Muscle of leg (tissue), 3 donors: ENCODE measurements at regions not wholly inside any gene's neighbourhood (a gene's known extent, or its start where the extent isn't known, plus 50 kb on each side); places are given as distances from the start of the nearest gene placed in this dataset.

Experiments
- DNase-seq: peaks from one replicate; pipeline ENCODE4 v3.0.0; 2013
- H3K27ac ChIP-seq: one replicate; pipeline ENCODE4 v1.5.1; 2013; ENCODE audit warnings: mild to moderate bottlenecking, low read length, control low read depth
- H3K27me3 ChIP-seq: one replicate; pipeline ENCODE4 v1.6.1; 2013; ENCODE audit warnings: low read length; ENCODE audit not compliant: control insufficient read depth, insufficient read depth
- H3K36me3 ChIP-seq: one replicate; pipeline ENCODE4 v1.6.1; 2013; ENCODE audit warnings: low read length; ENCODE audit not compliant: control insufficient read depth, insufficient read depth
- H3K4me1 ChIP-seq: one replicate; pipeline ENCODE4 v1.6.1; 2013; ENCODE audit warnings: low read length; ENCODE audit not compliant: control insufficient read depth, insufficient read depth
- H3K4me3 ChIP-seq: one replicate; pipeline ENCODE4 v1.5.1; 2013; ENCODE audit warnings: low read length, control low read depth
- H3K9me3 ChIP-seq: replicated peaks from 2 replicates; pipeline ENCODE4 v1.6.1; 2013; ENCODE audit warnings: low read depth, low read length; ENCODE audit not compliant: control insufficient read depth
- WGBS: methylation state at CpG from one replicate; pipeline ENCODE4 v1.1.5; 2013; ENCODE audit warnings: missing lambda C conversion rate; ENCODE audit not compliant: insufficient coverage; 5-methylcytosine and 5-hydroxymethylcytosine counted together

DNA sequence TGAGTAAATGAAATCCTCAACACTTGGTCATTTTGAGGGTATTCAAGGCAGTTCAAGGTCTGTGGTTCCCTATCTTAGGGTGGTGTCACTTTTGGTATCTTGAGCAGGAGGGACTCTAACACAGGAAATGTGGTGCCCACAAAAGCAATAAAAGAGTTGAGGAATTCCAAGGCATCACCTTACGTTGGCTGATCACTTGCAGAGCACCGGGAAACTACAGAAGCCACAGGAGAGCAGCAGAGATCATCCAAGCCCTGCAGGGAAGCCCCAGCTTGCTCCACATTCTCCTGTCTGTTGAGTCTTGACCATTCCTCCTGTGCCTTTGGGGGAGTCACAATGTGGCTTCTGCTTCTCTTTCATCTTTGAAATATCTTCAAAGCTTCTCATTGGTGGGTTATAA, 565.8 kb upstream of the ADARB2 start:
- no peak for DNase-seq
- Histone ChIP-seq H3K27me3 (no peaks in the 10 kb centered on the region), H3K9me3 (no peaks in the 10 kb centered on the region), H3K36me3 (no peaks in the 10 kb centered on the region), H3K27ac (no peak overlapping the region), H3K4me1 (no peaks in the 10 kb centered on the region), H3K4me3 (no peak overlapping the region)
- WGBS: 42% methylated on average over 2 of the region's 2 CpGs

- no peak for DNase-seq
- Histone ChIP-seq H3K27ac (no peak overlapping the region), H3K9me3 (no peaks in the 10 kb centered on the region), H3K27me3 (no peaks in the 10 kb centered on the region), H3K4me3 (no peak overlapping the region), H3K36me3 (no peaks in the 10 kb centered on the region), H3K4me1 (no peaks in the 10 kb centered on the region)
- 72% methylated on average over 6 of the region's 8 CpGs for WGBS
These were observed 563.9 kb upstream of the ADARB2 start for GRCh38 chr10:2301227-2301626.

GRCh38 chr10:2300231-2300630, 562.9 kb upstream of the ADARB2 start:
- Histone ChIP-seq H3K9me3 (no peaks in the 10 kb centered on the region), H3K36me3 (no peaks in the 10 kb centered on the region), H3K4me3 (no peak overlapping the region), H3K27ac (no peak overlapping the region), H3K27me3 (no peaks in the 10 kb centered on the region), H3K4me1 (no peaks in the 10 kb centered on the region)
- no CpG with 5 or more reads among the region's 3 CpGs for WGBS
- no peak for DNase-seq

- H3K27me3 ChIP-seq: no peaks in the 10 kb centered on the region
- DNase-seq: no peak
- H3K27ac ChIP-seq: no peak overlapping the region
- H3K36me3 ChIP-seq: no peaks in the 10 kb centered on the region
- H3K4me3 ChIP-seq: no peak overlapping the region
- no peaks in the 10 kb centered on the region for H3K9me3 ChIP-seq
- H3K4me1 ChIP-seq: no peaks in the 10 kb centered on the region
- WGBS: 86% methylated on average over 1 of the region's 6 CpGs
These were observed 559.0 kb upstream of the ADARB2 start for GRCh38 chr10:2296179-2296891.

- Histone ChIP-seq H3K27me3 (no peaks in the 10 kb centered on the region), H3K36me3 (no peaks in the 10 kb centered on the region), H3K27ac (no peak overlapping the region), H3K4me3 (no peak overlapping the region), H3K4me1 (no peaks in the 10 kb centered on the region), H3K9me3 (no peaks in the 10 kb centered on the region)
- 46% methylated on average over 8 of the region's 8 CpGs for whole genome bisulfite sequencing
- no peak for DNase-seq
These were observed 557.4 kb upstream of the ADARB2 start for GRCh38 chr10:2294739-2295138.

- H3K4me1 ChIP-seq: no peaks in the 10 kb centered on the region
- 67% methylated on average over 8 of the region's 12 CpGs for WGBS
- H3K9me3 ChIP-seq: no peaks in the 10 kb centered on the region
- no peaks in the 10 kb centered on the region for H3K27me3 ChIP-seq
- DNase-seq: no peak
- no peak overlapping the region for H3K27ac ChIP-seq
- H3K36me3 ChIP-seq: no peaks in the 10 kb centered on the region
- H3K4me3 ChIP-seq: no peak overlapping the region
These were observed 546.7 kb upstream of the ADARB2 start for GRCh38 chr10:2284071-2284470.

DNA sequence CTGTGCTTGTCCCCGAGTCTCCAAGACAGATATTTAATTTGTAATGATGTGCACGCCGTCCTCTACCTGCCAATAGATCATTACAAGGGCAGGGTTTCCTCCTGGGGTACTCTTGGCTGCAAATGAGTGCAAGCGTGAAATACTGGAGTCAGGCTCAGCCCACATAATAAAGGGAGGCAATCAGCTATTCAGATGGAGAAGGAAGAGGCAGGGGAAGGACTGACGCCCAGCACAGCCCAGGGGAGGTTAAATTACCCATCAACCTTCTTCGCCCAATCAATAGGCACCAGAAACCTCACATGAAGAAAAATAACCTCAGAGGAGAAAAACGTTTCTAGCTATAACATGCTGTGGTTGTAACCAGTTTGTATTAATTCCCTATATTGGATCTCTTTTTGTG, 544.9 kb upstream of the ADARB2 start:
- 20% methylated on average over 1 of the region's 7 CpGs for WGBS

DNA sequence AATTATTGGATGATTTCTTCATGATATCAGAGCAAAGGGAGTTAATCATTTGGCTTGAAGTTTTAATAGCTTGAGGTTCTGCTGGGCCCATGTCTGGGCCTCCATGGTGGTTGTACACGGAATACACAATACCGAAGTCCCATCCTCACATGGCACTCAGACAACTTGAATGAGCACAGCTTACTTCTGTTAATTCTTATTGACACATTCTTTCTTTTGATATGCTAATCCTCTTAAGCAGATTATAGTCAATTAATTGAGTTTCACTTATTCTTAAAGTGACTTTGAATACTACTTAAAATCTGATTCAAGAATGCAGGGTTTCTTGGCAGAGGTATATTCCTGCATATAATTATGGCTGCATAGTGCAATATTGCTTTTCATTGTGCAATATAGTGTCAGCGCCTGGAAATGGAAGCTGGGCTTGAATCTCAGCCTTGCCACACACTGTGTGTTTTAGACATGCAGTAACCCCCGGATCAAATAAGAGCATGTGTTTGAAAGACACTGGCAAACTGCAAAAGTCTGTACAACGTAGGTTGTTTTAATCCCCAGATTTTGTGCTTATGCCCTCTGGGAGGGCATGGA, 543.5 kb upstream of the ADARB2 start:
- no peak overlapping the region for H3K27ac ChIP-seq
- no peaks in the 10 kb centered on the region for H3K27me3 ChIP-seq
- no peak for DNase-seq
- 71% methylated on average over 3 of the region's 5 CpGs for WGBS
- no peaks in the 10 kb centered on the region for H3K9me3 ChIP-seq
- no peaks in the 10 kb centered on the region for H3K4me1 ChIP-seq
- H3K36me3 ChIP-seq: no peaks in the 10 kb centered on the region
- H3K4me3 ChIP-seq: no peak overlapping the region

More for the DNA sequence above, 544.9 kb upstream of the ADARB2 start:
- Histone ChIP-seq H3K9me3 (no peaks in the 10 kb centered on the region), H3K27ac (no peak overlapping the region), H3K4me3 (no peak overlapping the region), H3K36me3 (no peaks in the 10 kb centered on the region), H3K4me1 (no peaks in the 10 kb centered on the region), H3K27me3 (no peaks in the 10 kb centered on the region)
- no peak for DNase-seq

DNA sequence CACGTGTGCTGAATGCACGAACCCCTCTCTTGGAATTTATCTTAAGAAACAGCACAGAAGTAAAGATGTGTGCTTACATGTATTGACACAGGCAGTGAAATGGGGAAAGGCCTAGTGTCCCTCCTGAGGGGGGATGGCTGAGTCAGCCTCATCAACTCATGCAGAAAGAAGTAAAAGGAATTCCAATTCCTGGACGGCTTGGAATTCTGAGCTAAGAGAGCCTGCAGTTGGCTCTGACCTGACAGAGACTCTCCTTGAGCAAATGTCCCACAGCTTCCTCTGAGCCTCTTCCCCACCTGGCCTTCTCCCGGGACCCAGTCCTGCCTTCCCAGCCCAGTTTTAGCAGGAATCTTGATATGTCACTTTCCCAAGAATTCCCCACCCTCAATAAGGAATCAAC, 542.4 kb upstream of the ADARB2 start:
- Histone ChIP-seq H3K27ac (no peak overlapping the region), H3K4me1 (no peaks in the 10 kb centered on the region), H3K36me3 (no peaks in the 10 kb centered on the region), H3K27me3 (no peaks in the 10 kb centered on the region), H3K4me3 (no peak overlapping the region), H3K9me3 (no peaks in the 10 kb centered on the region)
- no peak for DNase-seq
- 9% methylated on average over 2 of the region's 4 CpGs for WGBS

GRCh38 chr10:2278363-2278762, 541.0 kb upstream of the ADARB2 start:
- Histone ChIP-seq H3K27me3 (no peaks in the 10 kb centered on the region), H3K4me1 (no peaks in the 10 kb centered on the region), H3K9me3 (no peaks in the 10 kb centered on the region), H3K4me3 (no peak overlapping the region), H3K27ac (no peak overlapping the region), H3K36me3 (no peaks in the 10 kb centered on the region)
- DNase-seq: no peak
- 72% methylated on average over 6 of the region's 11 CpGs for WGBS

DNA sequence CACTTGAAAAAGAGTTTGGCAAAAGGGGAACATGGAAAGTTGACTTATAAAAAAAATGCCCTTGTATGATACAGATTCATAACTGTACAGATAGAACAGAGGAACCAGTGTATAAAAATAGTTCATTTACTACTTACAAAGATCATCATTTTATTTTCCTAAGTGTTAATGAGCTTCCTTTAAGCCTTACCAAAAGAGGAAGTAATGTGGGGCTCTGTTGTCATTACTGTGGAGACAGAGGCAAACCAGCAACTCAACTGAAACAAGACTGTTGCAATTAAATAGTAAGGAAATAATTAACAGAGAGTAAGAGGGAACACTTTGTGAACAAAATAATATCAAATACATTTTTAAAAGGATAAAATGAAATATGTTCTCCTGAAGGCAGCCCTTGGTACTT, 526.2 kb upstream of the ADARB2 start:
- Histone ChIP-seq H3K9me3 (peaks cover 3% of the 10 kb centered on the region), H3K4me3 (no peak overlapping the region), H3K27me3 (no peaks in the 10 kb centered on the region), H3K36me3 (no peaks in the 10 kb centered on the region), H3K27ac (no peak overlapping the region), H3K4me1 (no peaks in the 10 kb centered on the region)
- no peak for DNase-seq
